H1 (cell line): ENCODE measurements at regions not wholly inside any gene's neighbourhood (a gene's known extent, or its start where the extent isn't known, plus 50 kb on each side); places are given as distances from the start of the nearest gene placed in this dataset.

Experiments used
- GTF2F1 ChIP-seq: IDR thresholded peaks from 2 replicates; pipeline ENCODE4 v1.6.1; 2012; ENCODE audit warnings: low read depth, low read length, improper control_type of control experiment, borderline replicate concordance
- KDM4A ChIP-seq: IDR thresholded peaks from one replicate; pipeline ENCODE4 v1.7.1; 2012; ENCODE audit warnings: low read depth, mild to moderate bottlenecking, moderate library complexity, low read length, inconsistent platforms; ENCODE audit not compliant: severe bottlenecking
- TAF7 ChIP-seq: optimal IDR thresholded peaks from 2 replicates; pipeline ENCODE3; 2011; ENCODE audit warnings: low read depth, mild to moderate bottlenecking, inconsistent platforms, low read length, moderate library complexity, borderline replicate concordance
- TBP ChIP-seq: IDR thresholded peaks from 2 replicates; pipeline ENCODE4 v1.6.1; 2011; ENCODE audit warnings: low read depth, low read length, improper control_type of control experiment

DNA sequence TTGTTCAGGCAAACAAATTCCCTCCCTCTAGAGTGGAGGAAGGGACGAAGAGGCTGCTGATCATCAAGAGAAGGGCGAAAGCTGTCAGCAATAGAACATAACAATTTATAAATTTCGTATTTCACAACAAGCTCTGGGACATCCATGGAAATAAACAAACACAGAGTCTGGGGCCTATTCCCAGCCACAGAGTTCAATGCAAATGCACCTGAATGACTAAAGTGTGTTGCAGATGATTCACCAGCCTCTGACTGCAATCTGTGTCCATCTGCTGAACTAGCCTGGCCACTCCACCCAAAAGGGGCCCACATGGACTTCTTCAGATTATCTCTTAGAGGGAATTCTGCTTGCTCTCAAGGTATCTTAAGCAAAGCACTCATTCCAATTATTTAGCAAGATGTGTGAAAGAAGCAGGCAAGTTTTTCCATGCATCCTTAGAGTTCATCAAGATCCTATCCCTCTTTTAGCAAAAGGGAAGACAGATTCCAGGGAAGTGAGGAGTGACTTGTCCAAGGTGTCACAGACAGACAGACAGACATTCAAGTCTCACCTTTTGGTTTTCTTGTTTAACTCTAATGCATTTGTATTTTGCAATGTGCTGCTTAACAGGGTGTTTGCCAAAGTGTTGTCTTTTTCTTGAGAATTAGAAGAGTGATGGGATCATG is 307.8 kb upstream of the PAPPA start (continued):
- TF ChIP-seq GTF2F1 (no peak), KDM4A (no peak), TAF7 (no peak), TBP (no peak)
